ENCODE measurements at regions not wholly inside any gene's neighbourhood (a gene's known extent, or its start where the extent isn't known, plus 50 kb on each side); places are given as distances from the start of the nearest gene placed in this dataset.
A peak's percentile ranks its signal among the peaks of the same experiment; 100 is the strongest.

DNA sequence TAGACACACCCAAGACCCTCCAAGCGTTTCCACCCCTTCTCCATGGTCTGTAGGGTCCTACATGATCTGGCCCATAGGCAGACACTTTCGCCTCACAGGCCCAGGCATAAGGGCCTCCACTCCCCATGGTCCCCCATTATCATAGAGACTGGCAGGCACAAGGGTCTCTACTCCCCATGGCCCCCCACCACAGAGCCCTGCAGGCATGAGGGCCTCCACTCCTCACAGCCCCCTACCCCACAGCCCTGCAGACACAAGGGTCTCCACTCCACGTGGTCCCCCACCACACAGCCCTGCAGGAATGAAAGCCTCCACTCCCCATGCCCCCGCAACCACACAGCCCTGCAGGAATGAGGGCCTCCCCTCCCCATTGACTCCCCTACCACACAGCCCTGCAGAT lies 159.7 kb upstream of the AGAP1 start:
- TF ChIP-seq, protein P1, sequence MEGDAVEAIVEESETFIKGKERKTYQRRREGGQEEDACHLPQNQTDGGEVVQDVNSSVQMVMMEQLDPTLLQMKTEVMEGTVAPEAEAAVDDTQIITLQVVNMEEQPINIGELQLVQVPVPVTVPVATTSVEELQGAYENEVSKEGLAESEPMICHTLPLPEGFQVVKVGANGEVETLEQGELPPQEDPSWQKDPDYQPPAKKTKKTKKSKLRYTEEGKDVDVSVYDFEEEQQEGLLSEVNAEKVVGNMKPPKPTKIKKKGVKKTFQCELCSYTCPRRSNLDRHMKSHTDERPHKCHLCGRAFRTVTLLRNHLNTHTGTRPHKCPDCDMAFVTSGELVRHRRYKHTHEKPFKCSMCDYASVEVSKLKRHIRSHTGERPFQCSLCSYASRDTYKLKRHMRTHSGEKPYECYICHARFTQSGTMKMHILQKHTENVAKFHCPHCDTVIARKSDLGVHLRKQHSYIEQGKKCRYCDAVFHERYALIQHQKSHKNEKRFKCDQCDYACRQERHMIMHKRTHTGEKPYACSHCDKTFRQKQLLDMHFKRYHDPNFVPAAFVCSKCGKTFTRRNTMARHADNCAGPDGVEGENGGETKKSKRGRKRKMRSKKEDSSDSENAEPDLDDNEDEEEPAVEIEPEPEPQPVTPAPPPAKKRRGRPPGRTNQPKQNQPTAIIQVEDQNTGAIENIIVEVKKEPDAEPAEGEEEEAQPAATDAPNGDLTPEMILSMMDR (IDR thresholded peaks at IDR 0.05; ENCODE audit: low read depth, low read length, missing control alignments) = no peak
- H3K27ac ChIP-seq = no peak overlapping the region
- no peak overlapping the region for H3K4me3 ChIP-seq (ENCODE audit: low read depth, low read length)
- DNase-seq = no peak
- no peaks in the 10 kb centered on the region for H3K36me3 ChIP-seq (replicated peaks)
- in situ Hi-C loops (cut with HindIII; ENCODE audit: low pct_ligation_motif_present, low sequenced_read_pairs) = no loop called here
- no peaks in the 10 kb centered on the region for H3K27me3 ChIP-seq (replicated peaks)

DNA sequence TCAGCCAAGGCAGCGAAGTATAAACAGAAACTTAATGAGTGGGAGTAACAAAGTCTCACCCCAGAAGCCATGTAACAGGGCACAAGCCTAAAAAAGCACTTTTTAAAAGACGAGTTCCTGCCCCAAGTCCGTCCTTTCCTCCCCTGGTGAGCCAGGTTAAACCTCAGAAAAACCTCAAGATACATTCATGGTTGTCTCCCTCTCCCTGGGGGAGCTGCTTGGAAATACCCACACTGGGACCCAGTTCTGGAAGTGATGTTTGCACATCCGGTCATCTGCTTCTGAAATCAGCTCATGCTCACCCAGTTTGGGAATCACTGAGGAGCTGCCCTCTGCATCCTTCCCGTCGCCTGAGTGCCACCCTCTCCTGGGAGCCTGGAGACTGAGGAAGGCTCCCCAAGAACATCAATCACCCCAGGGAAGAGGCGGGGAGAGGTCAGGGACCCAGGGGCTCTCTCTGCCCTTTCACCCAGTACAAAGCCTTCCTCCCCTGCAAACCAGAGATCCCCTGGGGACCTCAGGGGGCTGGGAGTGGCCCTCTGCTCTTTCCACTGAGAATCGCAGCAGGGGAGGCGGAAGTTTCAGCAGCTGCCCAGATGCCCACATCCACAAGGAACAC lies 150.6 kb upstream of the AGAP1 start:
- no peaks in the 10 kb centered on the region for H3K36me3 ChIP-seq (replicated peaks)
- TF ChIP-seq, protein P1 (IDR thresholded peaks at IDR 0.05; ENCODE audit: low read depth, low read length, missing control alignments) = no peak
- H3K4me3 ChIP-seq (ENCODE audit: low read depth, low read length) = no peak overlapping the region
- peak; percentile 47 for DNase-seq
- no peaks in the 10 kb centered on the region for H3K27me3 ChIP-seq (replicated peaks)
- H3K27ac ChIP-seq = no peak overlapping the region
- in situ Hi-C loops (cut with HindIII; ENCODE audit: low pct_ligation_motif_present, low sequenced_read_pairs) = no loop called here

DNA sequence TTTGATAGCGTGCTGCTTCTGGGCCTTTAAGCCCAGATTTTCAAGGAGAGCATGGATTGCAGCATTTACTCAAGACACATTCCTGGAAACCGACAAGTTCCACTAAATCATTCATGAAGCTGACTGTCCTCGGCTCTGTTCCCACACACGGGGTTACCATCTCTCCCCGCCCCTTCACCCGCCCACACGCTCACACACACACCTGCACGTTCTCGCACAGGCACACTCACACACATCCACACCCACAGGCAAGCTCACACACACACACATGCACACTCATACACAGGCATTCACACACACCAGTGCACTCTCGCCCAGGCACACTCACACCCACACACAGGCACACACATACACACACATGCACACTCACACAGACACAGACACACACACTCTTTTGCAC lies 150.0 kb upstream of the AGAP1 start:
- H3K27me3 ChIP-seq (replicated peaks) = no peaks in the 10 kb centered on the region
- TF ChIP-seq, protein P1 (IDR thresholded peaks at IDR 0.05; ENCODE audit: low read depth, low read length, missing control alignments) = no peak
- peak; percentile 41 for DNase-seq
- H3K27ac ChIP-seq = no peak overlapping the region
- in situ Hi-C loops (cut with HindIII; ENCODE audit: low pct_ligation_motif_present, low sequenced_read_pairs) = no loop called here
- H3K36me3 ChIP-seq (replicated peaks) = no peaks in the 10 kb centered on the region
- H3K4me3 ChIP-seq (ENCODE audit: low read depth, low read length) = no peak overlapping the region

DNA sequence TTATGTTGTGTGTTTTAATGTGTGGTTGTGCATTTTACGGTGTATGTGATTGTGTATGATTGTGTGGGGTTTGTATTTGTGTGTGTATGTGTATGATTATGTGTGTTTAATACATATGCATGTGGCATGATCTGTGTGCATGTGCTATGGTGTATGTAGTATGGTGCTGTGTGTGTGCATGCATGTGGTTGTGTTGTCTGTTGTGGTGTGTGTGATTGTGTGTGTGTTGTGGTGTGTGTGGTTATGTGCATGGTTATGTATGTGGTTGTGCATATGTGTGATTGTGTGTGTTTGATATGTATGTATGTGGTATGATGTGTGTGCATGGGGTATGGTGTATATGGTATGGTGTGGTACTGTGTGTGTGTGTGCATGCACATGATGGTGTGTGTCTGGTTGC lies 148.1 kb upstream of the AGAP1 start:
- Histone ChIP-seq H3K27ac (no peak overlapping the region), H3K4me3 (ENCODE audit: low read depth, low read length) (no peak overlapping the region), H3K36me3 (replicated peaks) (no peaks in the 10 kb centered on the region), H3K27me3 (replicated peaks) (no peaks in the 10 kb centered on the region)
- in situ Hi-C loops (cut with HindIII; ENCODE audit: low pct_ligation_motif_present, low sequenced_read_pairs) = no loop called here
- DNase-seq = no peak
- TF ChIP-seq, protein P1 (IDR thresholded peaks at IDR 0.05; ENCODE audit: low read depth, low read length, missing control alignments) = no peak

DNA sequence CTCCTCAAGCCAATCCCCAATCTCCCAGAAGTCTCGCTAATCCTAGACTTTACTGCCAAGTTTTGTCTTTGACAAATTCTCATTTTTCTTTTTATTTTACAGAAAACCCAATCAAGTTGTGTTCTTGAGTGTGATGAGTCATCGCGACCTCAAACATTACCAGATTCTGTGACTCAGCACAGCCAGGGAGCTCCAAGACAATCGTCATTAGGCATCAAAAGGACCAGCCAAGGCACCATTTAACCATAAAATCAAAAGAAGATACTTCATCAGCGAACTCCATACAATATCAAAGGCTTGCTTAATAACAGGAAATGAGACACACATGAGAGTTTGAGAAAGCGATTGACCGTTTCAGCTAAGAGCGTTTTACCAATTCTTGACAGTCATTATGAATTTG lies 146.2 kb upstream of the AGAP1 start:
- Histone ChIP-seq H3K36me3 (replicated peaks) (no peaks in the 10 kb centered on the region), H3K27me3 (replicated peaks) (no peaks in the 10 kb centered on the region), H3K27ac (no peak overlapping the region), H3K4me3 (ENCODE audit: low read depth, low read length) (no peak overlapping the region)
- peak; percentile 90 for DNase-seq
- in situ Hi-C loops (cut with HindIII; ENCODE audit: low pct_ligation_motif_present, low sequenced_read_pairs) = no loop called here
- TF ChIP-seq, protein P1 (IDR thresholded peaks at IDR 0.05; ENCODE audit: low read depth, low read length, missing control alignments) = no peak

DNA sequence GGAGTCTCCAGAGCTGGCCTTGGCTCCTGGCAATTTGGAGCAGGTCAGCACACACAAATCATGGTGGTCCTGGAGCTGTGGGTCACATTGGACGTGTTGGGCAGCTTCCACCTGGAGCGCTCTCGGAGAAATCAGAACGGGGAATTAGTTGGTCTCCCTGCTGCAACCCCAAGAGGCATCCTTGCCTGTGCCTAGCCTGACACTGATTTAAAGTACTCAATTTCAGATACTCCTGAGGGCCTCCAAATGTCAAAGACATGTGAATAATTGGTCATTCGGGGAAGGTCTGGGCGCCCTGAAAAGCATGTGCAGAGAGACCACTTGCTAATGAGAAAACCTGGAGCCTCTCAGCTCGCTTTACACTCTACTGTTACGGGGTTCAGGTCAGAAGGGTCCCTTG lies 145.5 kb upstream of the AGAP1 start:
- Histone ChIP-seq H3K4me3 (ENCODE audit: low read depth, low read length) (no peak overlapping the region), H3K27me3 (replicated peaks) (no peaks in the 10 kb centered on the region), H3K36me3 (replicated peaks) (no peaks in the 10 kb centered on the region), H3K27ac (no peak overlapping the region)
- no peak for DNase-seq
- in situ Hi-C loops (cut with HindIII; ENCODE audit: low pct_ligation_motif_present, low sequenced_read_pairs) = no loop called here
- TF ChIP-seq, protein P1 (IDR thresholded peaks at IDR 0.05; ENCODE audit: low read depth, low read length, missing control alignments) = no peak

Measured in brain microvascular endothelial cell (primary cell).